ENCODE measurements at regions not wholly inside any gene's neighbourhood (a gene's known extent, or its start where the extent isn't known, plus 50 kb on each side); places are given as distances from the start of the nearest gene placed in this dataset.

GRCh38 chr9:18124760-18125159 is 349.2 kb upstream of the ADAMTSL1 start:
- no peaks in the 10 kb centered on the region for H3K27me3 Mint-ChIP-seq
- no peaks in the 10 kb centered on the region for H3K4me1 Mint-ChIP-seq
- ATAC-seq (replicated peaks): no peak
- H3K27ac Mint-ChIP-seq: no peak overlapping the region
- peaks cover 3% of the 10 kb centered on the region in 2 donors for H3K9me3 Mint-ChIP-seq
- no peak for DNase-seq
- H3K36me3 Mint-ChIP-seq: peaks cover 0 to 1% of the 10 kb centered on the region in 2 donors
- H3K4me3 Mint-ChIP-seq: no peak overlapping the region

GRCh38 chr9:18126831-18127498 is 347.0 kb upstream of the ADAMTSL1 start:
- ATAC-seq (replicated peaks) (no peak), DNase-seq (no peak)
- Mint-ChIP-seq H3K27ac (no peak overlapping the region), H3K4me1 (no peaks in the 10 kb centered on the region), H3K36me3 (peaks cover 0 to 1% of the 10 kb centered on the region in 2 donors), H3K27me3 (no peaks in the 10 kb centered on the region), H3K9me3 (peaks cover 3% of the 10 kb centered on the region in 2 donors), H3K4me3 (no peak overlapping the region)

DNA sequence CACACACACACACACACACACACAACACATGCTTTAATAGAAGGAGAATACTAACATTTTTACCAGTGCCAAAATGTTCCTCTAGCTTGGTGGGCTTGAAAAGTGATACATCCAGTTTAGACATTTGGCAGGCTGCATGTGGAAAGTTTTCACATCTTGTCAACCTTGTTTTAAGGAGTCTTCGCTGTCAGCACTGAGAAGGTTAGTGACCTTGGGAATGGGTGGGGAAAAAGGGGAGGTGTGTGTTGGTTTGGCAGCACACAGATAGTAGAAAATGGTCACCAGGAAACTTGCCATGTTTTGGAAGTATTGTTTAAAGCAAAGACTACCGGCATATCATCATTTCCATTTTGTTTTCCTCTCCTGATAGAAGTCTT is 346.5 kb upstream of the ADAMTSL1 start:
- peaks cover 0 to 1% of the 10 kb centered on the region in 2 donors for H3K36me3 Mint-ChIP-seq
- H3K27me3 Mint-ChIP-seq: no peaks in the 10 kb centered on the region
- H3K4me3 Mint-ChIP-seq: no peak overlapping the region
- no peak for ATAC-seq (replicated peaks)
- peaks cover 4 to 7% of the 10 kb centered on the region in 2 donors for H3K9me3 Mint-ChIP-seq
- DNase-seq: no peak
- H3K4me1 Mint-ChIP-seq: no peaks in the 10 kb centered on the region
- H3K27ac Mint-ChIP-seq: no peak overlapping the region

DNA sequence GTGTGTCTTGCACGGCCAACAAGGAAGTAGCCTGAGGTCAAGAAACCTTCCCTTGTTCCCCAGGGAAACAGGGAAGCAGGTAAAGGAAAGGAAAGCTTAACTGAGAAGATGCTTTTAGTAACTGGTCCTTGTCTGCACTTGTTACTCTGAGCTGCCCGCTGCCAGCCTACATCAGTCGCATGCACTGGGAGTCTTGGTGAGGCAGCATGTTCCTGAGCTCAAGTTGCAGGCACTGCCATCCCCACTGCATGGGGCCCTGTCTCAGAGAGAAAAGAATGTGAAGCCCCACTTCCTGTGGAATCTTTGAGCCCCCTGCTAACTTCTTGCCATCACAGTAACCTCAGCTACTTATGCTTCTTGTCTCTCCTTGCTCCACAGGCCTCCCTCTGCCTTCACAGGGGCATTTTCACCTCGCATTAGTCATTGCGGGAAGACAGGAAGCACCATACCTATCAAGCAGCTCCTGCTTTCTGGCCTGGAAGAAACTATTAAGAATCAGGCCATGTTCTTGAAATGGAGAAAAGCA is 344.1 kb upstream of the ADAMTSL1 start:
- Mint-ChIP-seq H3K4me1 (no peaks in the 10 kb centered on the region), H3K9me3 (peaks cover 7% of the 10 kb centered on the region in 2 donors), H3K27me3 (no peaks in the 10 kb centered on the region), H3K27ac (no peak overlapping the region), H3K36me3 (peaks cover 0 to 1% of the 10 kb centered on the region in 2 donors), H3K4me3 (no peak overlapping the region)
- ATAC-seq (replicated peaks) (no peak), DNase-seq (no peak)

- H3K27me3 Mint-ChIP-seq: no peaks in the 10 kb centered on the region
- ATAC-seq (replicated peaks): no peak
- H3K4me1 Mint-ChIP-seq: no peaks in the 10 kb centered on the region
- H3K27ac Mint-ChIP-seq: no peak overlapping the region
- H3K4me3 Mint-ChIP-seq: no peak overlapping the region
- no peaks in the 10 kb centered on the region for H3K36me3 Mint-ChIP-seq
- DNase-seq: no peak
- H3K9me3 Mint-ChIP-seq: peaks cover 4 to 6% of the 10 kb centered on the region in 2 donors
Measured at GRCh38 chr9:18136354-18136994, 337.5 kb upstream of the ADAMTSL1 start.

DNA sequence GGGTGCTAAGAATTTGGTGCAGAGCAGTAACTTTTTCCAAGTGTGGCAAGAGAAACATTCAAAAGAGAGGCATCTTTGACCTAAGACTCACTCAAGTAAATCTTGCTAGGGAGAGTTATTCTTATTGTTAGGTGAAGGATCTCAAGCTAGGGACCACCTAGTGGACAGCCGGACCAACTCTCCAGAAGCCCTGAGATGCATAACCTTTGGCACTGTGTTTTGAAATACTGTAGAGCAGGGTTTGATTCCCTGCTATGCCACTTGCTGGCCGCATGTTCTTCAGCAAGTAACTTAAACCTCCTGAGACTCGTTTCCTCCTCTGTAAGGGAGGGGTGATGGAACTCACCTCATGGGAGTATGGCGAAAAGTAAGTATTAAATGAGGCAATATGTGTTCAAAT is 336.1 kb upstream of the ADAMTSL1 start:
- ATAC-seq (replicated peaks) (no peak), DNase-seq (no peak)
- Mint-ChIP-seq H3K27ac (no peak overlapping the region), H3K4me3 (no peak overlapping the region), H3K36me3 (no peaks in the 10 kb centered on the region), H3K4me1 (no peaks in the 10 kb centered on the region), H3K9me3 (peaks cover 0 to 2% of the 10 kb centered on the region in 2 donors), H3K27me3 (no peaks in the 10 kb centered on the region)

DNA sequence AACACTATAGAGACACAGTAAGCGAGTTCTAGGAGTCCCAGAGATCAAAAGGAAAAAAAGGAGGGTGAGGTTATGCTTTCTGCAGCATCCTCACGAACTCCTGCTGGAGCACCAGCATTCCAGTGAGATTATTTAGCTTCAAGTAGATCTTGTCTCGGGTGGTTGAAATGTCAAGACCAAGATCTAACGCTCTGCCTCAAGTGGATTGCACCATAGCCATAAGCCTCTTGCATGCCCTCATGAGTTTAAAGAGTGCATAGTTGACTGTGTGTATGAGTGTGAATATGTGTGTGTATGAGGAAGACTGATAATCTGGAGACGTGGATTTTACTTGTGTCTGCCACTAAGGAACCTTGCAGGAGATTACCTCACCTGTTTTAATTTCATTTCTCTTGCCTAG is 335.3 kb upstream of the ADAMTSL1 start:
- ATAC-seq (replicated peaks) (no peak), DNase-seq (no peak)
- Mint-ChIP-seq H3K36me3 (no peaks in the 10 kb centered on the region), H3K4me1 (no peaks in the 10 kb centered on the region), H3K9me3 (peaks cover 0 to 2% of the 10 kb centered on the region in 2 donors), H3K27me3 (no peaks in the 10 kb centered on the region), H3K4me3 (no peak overlapping the region), H3K27ac (no peak overlapping the region)

- Mint-ChIP-seq H3K27ac (no peak overlapping the region), H3K36me3 (no peaks in the 10 kb centered on the region), H3K4me3 (no peak overlapping the region), H3K4me1 (no peaks in the 10 kb centered on the region), H3K9me3 (peaks cover 0 to 2% of the 10 kb centered on the region in 2 donors), H3K27me3 (no peaks in the 10 kb centered on the region)
- ATAC-seq (replicated peaks) (no peak), DNase-seq (no peak)
Measured at GRCh38 chr9:18141681-18142080, 332.3 kb upstream of the ADAMTSL1 start.

- Mint-ChIP-seq H3K4me3 (no peak overlapping the region), H3K27me3 (no peaks in the 10 kb centered on the region), H3K27ac (no peak overlapping the region), H3K36me3 (no peaks in the 10 kb centered on the region), H3K4me1 (no peaks in the 10 kb centered on the region), H3K9me3 (no peaks in the 10 kb centered on the region)
- DNase-seq (no peak), ATAC-seq (replicated peaks) (no peak)
Measured at GRCh38 chr9:18143073-18143745, 330.7 kb upstream of the ADAMTSL1 start.

- ATAC-seq (replicated peaks): no peak
- peaks cover 0 to 5% of the 10 kb centered on the region in 2 donors for H3K9me3 Mint-ChIP-seq
- no peak overlapping the region for H3K27ac Mint-ChIP-seq
- no peak for DNase-seq
- H3K36me3 Mint-ChIP-seq: no peaks in the 10 kb centered on the region
- H3K4me3 Mint-ChIP-seq: no peak overlapping the region
- H3K27me3 Mint-ChIP-seq: no peaks in the 10 kb centered on the region
- H3K4me1 Mint-ChIP-seq: no peaks in the 10 kb centered on the region
Measured at GRCh38 chr9:18146329-18146728, 327.6 kb upstream of the ADAMTSL1 start.

DNA sequence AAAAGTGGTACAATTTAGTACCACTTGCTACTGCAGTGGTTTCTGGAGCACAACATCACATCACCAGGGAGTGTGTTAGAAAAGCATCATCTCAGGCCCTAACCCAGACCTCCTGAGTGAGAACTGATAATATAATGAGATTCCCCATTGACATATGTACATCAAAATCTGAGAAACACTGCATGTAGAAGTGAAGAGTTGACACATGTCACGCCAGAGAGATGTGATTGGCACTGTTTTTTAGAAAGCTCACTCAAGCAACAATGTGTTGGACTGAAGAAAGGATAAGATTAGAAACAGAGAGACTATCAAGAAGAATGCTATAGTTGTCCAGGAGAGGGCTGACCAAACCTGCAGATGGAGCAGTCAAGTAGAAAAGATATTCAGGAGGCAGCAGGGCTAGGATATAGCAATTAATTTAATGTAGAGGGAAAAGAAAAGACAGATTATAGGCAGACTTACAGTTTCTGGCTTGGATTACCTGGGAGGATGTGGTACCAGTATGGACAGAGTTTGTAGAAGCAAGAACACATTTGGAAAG is 324.4 kb upstream of the ADAMTSL1 start:
- no peaks in the 10 kb centered on the region for H3K4me1 Mint-ChIP-seq

DNA sequence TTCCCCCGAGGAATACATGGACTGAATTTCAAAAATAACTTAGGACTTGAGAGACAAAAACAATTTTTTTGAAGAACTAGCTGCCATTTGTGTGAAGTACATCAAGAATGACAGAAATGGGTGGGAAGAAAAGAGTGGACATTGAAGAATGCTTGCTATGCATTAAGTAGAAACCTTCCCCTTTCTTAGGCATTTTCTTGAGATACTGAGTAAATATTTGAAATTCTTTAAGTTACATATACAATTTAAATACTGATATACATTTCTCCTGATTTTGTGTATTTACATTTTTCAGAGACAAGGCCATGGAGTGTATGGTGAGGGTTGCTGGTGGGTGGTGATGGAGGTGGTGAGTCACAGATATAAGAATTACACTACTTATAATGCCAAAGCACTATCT is 319.3 kb upstream of the ADAMTSL1 start:
- Mint-ChIP-seq H3K27me3 (no peaks in the 10 kb centered on the region), H3K4me3 (no peak overlapping the region), H3K36me3 (no peaks in the 10 kb centered on the region), H3K27ac (no peak overlapping the region), H3K9me3 (peaks cover 0 to 5% of the 10 kb centered on the region in 2 donors), H3K4me1 (no peaks in the 10 kb centered on the region)
- DNase-seq (no peak), ATAC-seq (replicated peaks) (no peak)

More for the DNA sequence above, 324.4 kb upstream of the ADAMTSL1 start:
- no peak for ATAC-seq (replicated peaks)
- no peak overlapping the region for H3K4me3 Mint-ChIP-seq
- H3K9me3 Mint-ChIP-seq: peaks cover 0 to 5% of the 10 kb centered on the region in 2 donors
- H3K27me3 Mint-ChIP-seq: no peaks in the 10 kb centered on the region
- H3K27ac Mint-ChIP-seq: no peak overlapping the region
- no peaks in the 10 kb centered on the region for H3K36me3 Mint-ChIP-seq
- DNase-seq: no peak

- H3K4me3 Mint-ChIP-seq: no peak overlapping the region
- no peak overlapping the region for H3K27ac Mint-ChIP-seq
- DNase-seq (no peak), ATAC-seq (replicated peaks) (no peak)
- no peaks in the 10 kb centered on the region for H3K27me3 Mint-ChIP-seq
- no peaks in the 10 kb centered on the region for H3K36me3 Mint-ChIP-seq
- no peaks in the 10 kb centered on the region for H3K4me1 Mint-ChIP-seq
- H3K9me3 Mint-ChIP-seq: no peaks in the 10 kb centered on the region
Measured at GRCh38 chr9:18159254-18159653, 314.7 kb upstream of the ADAMTSL1 start.

DNA sequence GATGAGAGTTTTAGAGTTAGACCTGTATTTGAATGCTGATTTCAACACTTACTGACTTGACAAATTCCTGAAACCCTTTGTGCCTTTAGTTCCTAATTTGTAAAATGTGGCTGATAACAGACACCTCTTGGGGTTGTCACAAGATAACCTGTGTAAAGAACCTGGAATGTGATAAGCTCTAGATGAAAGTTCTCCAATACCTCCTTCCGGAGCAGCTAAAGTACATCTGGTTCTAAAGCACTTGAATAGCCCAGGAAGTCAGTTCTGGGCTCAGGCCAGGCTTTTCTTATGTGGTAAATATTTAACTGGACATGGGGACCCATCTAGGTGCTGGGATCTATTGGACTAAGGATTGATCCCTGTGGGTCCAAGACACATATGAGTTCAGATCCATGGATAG is 310.8 kb upstream of the ADAMTSL1 start:
- Mint-ChIP-seq H3K27me3 (no peaks in the 10 kb centered on the region), H3K9me3 (peaks cover 0 to 1% of the 10 kb centered on the region in 2 donors), H3K4me3 (no peak overlapping the region), H3K4me1 (no peaks in the 10 kb centered on the region), H3K27ac (no peak overlapping the region), H3K36me3 (no peaks in the 10 kb centered on the region)
- ATAC-seq (replicated peaks) (no peak), DNase-seq (no peak)

All from stimulated activated naive B cell treated with anti-CD40 and anti-IgM and Interleukin-4, amounts not matched to agents 10 μg/mL and 1 μg/mL and 100 μg/mL, for 72 hours (primary cell).